Aorta (tissue), 5 donors: ENCODE measurements at regions not wholly inside any gene's neighbourhood (a gene's known extent, or its start where the extent isn't known, plus 50 kb on each side); places are given as distances from the start of the nearest gene placed in this dataset.

Source experiments
- ATAC-seq: fragments of 200-7000 bp; cut with Tn5 transposase; one replicate; pipeline ENCODE4 v1.9.1; 2022; ENCODE audit warnings: moderate library complexity; ENCODE audit not compliant: low FRiP score
- DNase-seq, 2 donors: peaks; one replicate each; pipeline ENCODE4 v3.0.0-alpha.2; 2020
- H3K27ac ChIP-seq, 2 donors: one replicate each; pipeline ENCODE4 v1.5.1; 2013; ENCODE audit warnings: low read length in 2 of 2, mild to moderate bottlenecking in 2 of 2, moderate library complexity in 2 of 2, control low read depth in 1 of 2, inconsistent platforms in 1 of 2, low read depth in 1 of 2
- H3K27me3 ChIP-seq, 2 donors: one replicate each; pipeline ENCODE4 v1.6.1; 2013; ENCODE audit warnings: control low read depth in 1 of 2, low read length in 1 of 2, mild to moderate bottlenecking in 1 of 2, moderate library complexity in 1 of 2; ENCODE audit not compliant: insufficient read depth in 2 of 2, control insufficient read depth in 1 of 2
- H3K36me3 ChIP-seq, 2 donors: one replicate each; pipeline ENCODE4 v1.6.1; 2013; ENCODE audit warnings: control low read depth in 1 of 2, low read length in 1 of 2, mild to moderate bottlenecking in 1 of 2; ENCODE audit not compliant: insufficient read depth in 2 of 2, control insufficient read depth in 1 of 2
- H3K4me1 ChIP-seq, 2 donors: one replicate each; pipeline ENCODE4 v1.6.1; 2013; ENCODE audit warnings: low read length in 2 of 2, control low read depth in 1 of 2, mild to moderate bottlenecking in 1 of 2, moderate library complexity in 1 of 2; ENCODE audit not compliant: insufficient read depth in 2 of 2, control insufficient read depth in 1 of 2
- H3K4me3 ChIP-seq, 2 donors: one replicate each; pipeline ENCODE4 v1.5.1; 2013; ENCODE audit warnings: low read length in 2 of 2, control low read depth in 1 of 2, mild to moderate bottlenecking in 1 of 2
- H3K9me3 ChIP-seq: one replicate; pipeline ENCODE4 v1.6.1; 2013; ENCODE audit warnings: mild to moderate bottlenecking, low read length; ENCODE audit not compliant: control insufficient read depth
- WGBS, 2 donors: extraction: QIAGEN DNeasy Blood & Tissue Kit; methylation state at CpG; one replicate each; pipeline ENCODE4 v1.1.7; 2013; 5-methylcytosine and 5-hydroxymethylcytosine counted together
- intact Hi-C, 2 donors: fragments of 100-400 bp; cut with DNase I; formaldehyde crosslinking; loops; one replicate each; pipeline versions ENCODE4 v1.14.2 to v1.15.0; 2022
- donor health status: healthy with polysubstance abuse.
- donor health status: Bipolar disorder and iron deficiency.
- donor health status: DM: no; HTN: no; CAD: no.
- donor health status: DM: no; HTN: no; CAD: no.
- donor health status: DM: yes; HTN: yes; CAD: no.

GRCh38 chr13:80664950-80665349, 324.0 kb upstream of the SPRY2 start:
- no peak overlapping the region for H3K4me3 ChIP-seq
- H3K9me3 ChIP-seq: no peaks in the 10 kb centered on the region
- no peaks in the 10 kb centered on the region for H3K4me1 ChIP-seq
- no peak for DNase-seq
- no peaks in the 10 kb centered on the region for H3K27me3 ChIP-seq
- ATAC-seq: no peak
- H3K27ac ChIP-seq: no peak overlapping the region
- no peaks in the 10 kb centered on the region for H3K36me3 ChIP-seq
- intact Hi-C loops: no loop called here

GRCh38 chr13:80663788-80664187, 322.9 kb upstream of the SPRY2 start:
- no peaks in the 10 kb centered on the region for H3K27me3 ChIP-seq
- no peaks in the 10 kb centered on the region for H3K4me1 ChIP-seq
- WGBS, 2 donors: 77 to 84% methylated on average over 1 of the region's 1 CpG
- no peak overlapping the region for H3K27ac ChIP-seq
- peaks cover 1% of the 10 kb centered on the region for H3K9me3 ChIP-seq
- DNase-seq (no peak), ATAC-seq (no peak)
- intact Hi-C loops: no loop called here
- no peak overlapping the region for H3K4me3 ChIP-seq
- no peaks in the 10 kb centered on the region for H3K36me3 ChIP-seq

- H3K4me3 ChIP-seq: no peak overlapping the region
- ATAC-seq: peak; percentile 44
- H3K27me3 ChIP-seq: no peaks in the 10 kb centered on the region
- peaks cover 3% of the 10 kb centered on the region for H3K9me3 ChIP-seq
- 93 to 95% methylated on average over 16 of the region's 16 CpGs for WGBS, 2 donors
- no peak overlapping the region for H3K27ac ChIP-seq
- DNase-seq: no peak
- intact Hi-C loops: no loop called here
- no peaks in the 10 kb centered on the region for H3K4me1 ChIP-seq
- H3K36me3 ChIP-seq: no peaks in the 10 kb centered on the region
Measured at GRCh38 chr13:80658705-80659104, 317.8 kb upstream of the SPRY2 start.

- Histone ChIP-seq H3K27ac (no peak overlapping the region), H3K9me3 (peaks cover 3% of the 10 kb centered on the region), H3K36me3 (no peaks in the 10 kb centered on the region), H3K4me1 (no peaks in the 10 kb centered on the region), H3K4me3 (no peak overlapping the region), H3K27me3 (no peaks in the 10 kb centered on the region)
- DNase-seq: no peak
- WGBS, 2 donors: 91 to 99% methylated on average over 2 of the region's 2 CpGs
- ATAC-seq: no peak
- intact Hi-C loops: no loop called here
Measured at GRCh38 chr13:80656512-80656904, 315.6 kb upstream of the SPRY2 start.

GRCh38 chr13:80655778-80656511, 315.0 kb upstream of the SPRY2 start:
- Histone ChIP-seq H3K4me1 (no peaks in the 10 kb centered on the region), H3K36me3 (no peaks in the 10 kb centered on the region), H3K27me3 (no peaks in the 10 kb centered on the region), H3K9me3 (peaks cover 3% of the 10 kb centered on the region), H3K27ac (no peak overlapping the region), H3K4me3 (no peak overlapping the region)
- no peak for ATAC-seq
- intact Hi-C loops: no loop called here
- DNase-seq: no peak
- WGBS, 2 donors: 95 to 96% methylated on average over 5 of the region's 5 CpGs

- ATAC-seq: peak; percentile 52
- Histone ChIP-seq H3K27ac (no peak overlapping the region), H3K4me3 (no peak overlapping the region), H3K27me3 (no peaks in the 10 kb centered on the region), H3K4me1 (no peaks in the 10 kb centered on the region), H3K36me3 (no peaks in the 10 kb centered on the region), H3K9me3 (peaks cover 3% of the 10 kb centered on the region)
- intact Hi-C loops: no loop called here
- DNase-seq: peak in 1 of 2 donors; percentile 71
- WGBS, 2 donors: 45 to 61% methylated on average over 36 to 37 of the region's 37 CpGs
Measured at GRCh38 chr13:80654638-80655249, 313.8 kb upstream of the SPRY2 start.

GRCh38 chr13:80649274-80649673, 308.3 kb upstream of the SPRY2 start:
- Histone ChIP-seq H3K27me3 (no peaks in the 10 kb centered on the region), H3K27ac (no peak overlapping the region), H3K9me3 (peaks cover 2% of the 10 kb centered on the region), H3K4me3 (no peak overlapping the region), H3K36me3 (no peaks in the 10 kb centered on the region), H3K4me1 (no peaks in the 10 kb centered on the region)
- WGBS, 2 donors: 93 to 94% methylated on average over 2 of the region's 2 CpGs
- ATAC-seq (no peak), DNase-seq (no peak)
- intact Hi-C loops: no loop called here

- no peak for ATAC-seq
- H3K4me1 ChIP-seq: no peaks in the 10 kb centered on the region
- H3K27me3 ChIP-seq: no peaks in the 10 kb centered on the region
- H3K9me3 ChIP-seq: peaks cover 2% of the 10 kb centered on the region
- no peak overlapping the region for H3K4me3 ChIP-seq
- 70 to 73% methylated on average over 3 of the region's 3 CpGs for WGBS, 2 donors
- H3K36me3 ChIP-seq: no peaks in the 10 kb centered on the region
- DNase-seq: no peak
- H3K27ac ChIP-seq: no peak overlapping the region
- intact Hi-C loops: no loop called here
Measured at GRCh38 chr13:80642641-80643040, 301.7 kb upstream of the SPRY2 start.

GRCh38 chr13:80633251-80633650, 292.3 kb upstream of the SPRY2 start:
- H3K4me3 ChIP-seq: no peak overlapping the region
- H3K4me1 ChIP-seq: no peaks in the 10 kb centered on the region
- DNase-seq (no peak), ATAC-seq (no peak)
- no peaks in the 10 kb centered on the region for H3K27me3 ChIP-seq
- no peaks in the 10 kb centered on the region for H3K36me3 ChIP-seq
- no peaks in the 10 kb centered on the region for H3K9me3 ChIP-seq
- intact Hi-C loops: no loop called here
- H3K27ac ChIP-seq: no peak overlapping the region
- 71 to 75% methylated on average over 1 of the region's 1 CpG for WGBS, 2 donors
